Stimulated activated naive CD8-positive, alpha-beta T cell treated with anti-CD3 and anti-CD28 coated beads, Interleukin-15, Interleukin-2, amounts not matched to agents 100 U/mL and 50 U/mL, for 24 hours (primary cell): ENCODE measurements at regions not wholly inside any gene's neighbourhood (a gene's known extent, or its start where the extent isn't known, plus 50 kb on each side); places are given as distances from the start of the nearest gene placed in this dataset.
A peak's percentile ranks its signal among the peaks of the same experiment; 100 is the strongest.

Experiments
- ATAC-seq: fragments of 150-1000 bp; cut with Tn5 transposase; one replicate; pipeline ENCODE4 v1.10.0; 2021
- DNase-seq: peaks from one replicate; pipeline ENCODE4 v3.0.0; 2021

GRCh38 chr10:3902054-3902808, 117.2 kb upstream of the KLF6 start:
- peak; percentile 70 for ATAC-seq
- DNase-seq, result peak; percentile 28

- no peak for DNase-seq
- no peak for ATAC-seq
Measured at GRCh38 chr10:3901370-3901769, 116.4 kb upstream of the KLF6 start.

- no peak for DNase-seq
- ATAC-seq, result no peak
Measured at GRCh38 chr10:3900391-3900790, 115.4 kb upstream of the KLF6 start.

- DNase-seq (no peak), ATAC-seq (no peak)
Measured at GRCh38 chr10:3898821-3899220, 113.8 kb upstream of the KLF6 start.

- DNase-seq (no peak), ATAC-seq (no peak)
Measured at GRCh38 chr10:3897156-3897555, 112.1 kb upstream of the KLF6 start.

GRCh38 chr10:3896161-3896560, 111.2 kb upstream of the KLF6 start:
- ATAC-seq (no peak), DNase-seq (no peak)

- ATAC-seq (no peak), DNase-seq (no peak)
Measured at GRCh38 chr10:3895045-3895631, 110.1 kb upstream of the KLF6 start.

- DNase-seq, result no peak
- no peak for ATAC-seq
Measured at GRCh38 chr10:3893901-3894563, 109.0 kb upstream of the KLF6 start.

- peak; percentile 67 for ATAC-seq
- no peak for DNase-seq
Measured at GRCh38 chr10:3892440-3893425, 107.7 kb upstream of the KLF6 start.

- no peak for ATAC-seq
- DNase-seq, result no peak
Measured at GRCh38 chr10:3891396-3891795, 106.4 kb upstream of the KLF6 start.

- DNase-seq (no peak), ATAC-seq (no peak)
Measured at GRCh38 chr10:3890602-3891352, 105.8 kb upstream of the KLF6 start.

GRCh38 chr10:3889961-3890522, 105.0 kb upstream of the KLF6 start:
- ATAC-seq (no peak), DNase-seq (no peak)

GRCh38 chr10:3887885-3888476, 103.0 kb upstream of the KLF6 start:
- ATAC-seq, result peak; percentile 74
- DNase-seq, result no peak

- no peak for ATAC-seq
- DNase-seq, result no peak
Measured at GRCh38 chr10:3887404-3887803, 102.4 kb upstream of the KLF6 start.

GRCh38 chr10:3886641-3887251, 101.7 kb upstream of the KLF6 start:
- ATAC-seq, result no peak
- DNase-seq, result no peak

GRCh38 chr10:3886191-3886590, 101.2 kb upstream of the KLF6 start:
- ATAC-seq, result no peak
- DNase-seq, result no peak

- ATAC-seq (no peak), DNase-seq (no peak)
Measured at GRCh38 chr10:3882855-3883254, 97.8 kb upstream of the KLF6 start.

- ATAC-seq (no peak), DNase-seq (no peak)
Measured at GRCh38 chr10:3881622-3882021, 96.6 kb upstream of the KLF6 start.

- no peak for ATAC-seq
- no peak for DNase-seq
Measured at GRCh38 chr10:3879073-3879472, 94.1 kb upstream of the KLF6 start.

GRCh38 chr10:3877211-3878000, 92.4 kb upstream of the KLF6 start:
- no peak for DNase-seq

More at GRCh38 chr10:3877211-3878000, 92.4 kb upstream of the KLF6 start:
- no peak for ATAC-seq
